Ramos (cell line): ENCODE measurements at regions not wholly inside any gene's neighbourhood (a gene's known extent, or its start where the extent isn't known, plus 50 kb on each side); places are given as distances from the start of the nearest gene placed in this dataset.
"Not testable (repeated sequence)": the region's sequence is repeated elsewhere in the genome, so short reads cannot be mapped to it uniquely, and the experiment has no call there.

Experiments used
- in situ Hi-C: fragments of 300-500 bp; cut with MboI; formaldehyde crosslinking; loops from one replicate; pipeline ENCODE4 v1.14.3; 2022; ENCODE audit warnings: low sequenced_read_pairs; ENCODE audit not compliant: unreplicated experiment

DNA sequence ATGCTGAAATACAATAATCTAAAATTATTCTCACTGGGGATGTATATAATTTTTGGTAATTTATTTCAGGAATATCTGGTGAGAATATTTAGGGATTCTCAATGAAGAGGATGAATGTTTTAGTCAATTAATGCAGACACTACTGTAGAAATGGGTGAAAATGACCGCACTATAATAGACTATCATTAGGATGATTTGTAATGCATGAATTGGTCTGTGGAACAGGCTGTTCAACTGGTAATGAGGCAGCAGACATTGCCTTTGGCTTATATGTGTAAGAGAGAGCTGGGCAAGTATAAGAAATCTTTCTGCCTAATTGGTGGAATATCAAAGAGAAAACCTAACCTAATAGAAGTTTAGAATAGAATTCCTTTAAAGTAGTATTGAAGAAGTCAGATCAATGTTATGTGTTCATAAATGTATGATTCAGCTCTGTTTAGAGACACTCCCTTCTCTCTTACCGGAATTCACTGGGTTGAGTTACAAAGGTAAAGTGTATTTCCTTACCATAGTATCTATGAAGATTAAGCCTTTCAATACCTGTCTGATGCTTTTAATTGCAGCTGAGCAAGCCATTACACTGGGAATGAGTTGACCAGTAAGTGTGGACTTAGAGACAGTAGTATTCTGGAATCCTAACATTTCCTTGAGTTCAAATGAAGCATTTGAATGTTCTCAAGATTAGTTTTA lies 274.5 kb downstream of the S1PR1 start:
- in situ Hi-C loops: loop anchor here (25.0 kb wide), 1 partner anchor 926 kb away; no protein-coding TSS in a partner anchor

GRCh38 chr1:101520302-101520701 lies 283.5 kb downstream of the S1PR1 start:
- in situ Hi-C loops: loop anchor here (25.0 kb wide), 1 partner anchor 917 kb away; no protein-coding TSS in a partner anchor

DNA sequence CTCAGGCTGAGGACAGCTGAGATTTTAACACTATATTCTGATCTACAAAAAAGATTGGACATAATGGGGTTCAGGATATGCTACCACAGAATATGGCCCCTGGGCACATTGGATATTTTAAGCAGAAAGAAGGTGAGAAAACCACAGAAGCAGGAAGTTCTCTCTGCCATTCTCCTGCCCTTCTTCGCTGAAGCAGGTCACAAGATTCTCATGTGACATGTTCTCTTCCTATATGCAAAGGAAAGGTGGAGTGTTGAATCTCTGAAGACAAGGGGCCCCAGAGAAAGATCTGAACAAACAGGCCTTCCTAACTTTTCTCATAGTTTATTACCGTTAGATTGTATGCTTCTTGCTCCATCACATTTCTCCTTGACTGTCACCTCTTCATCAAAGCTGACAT lies 285.7 kb downstream of the S1PR1 start:
- in situ Hi-C loops: loop anchor here (25.0 kb wide), 1 partner anchor 915 kb away; no protein-coding TSS in a partner anchor

GRCh38 chr1:101526813-101527212 lies 290.0 kb downstream of the S1PR1 start:
- in situ Hi-C loops: no loop called here

GRCh38 chr1:101532377-101532776 lies 295.6 kb downstream of the S1PR1 start:
- in situ Hi-C loops: no loop called here

- in situ Hi-C loops: no loop called here
Observed at GRCh38 chr1:101540161-101540560, 303.3 kb downstream of the S1PR1 start.

GRCh38 chr1:101546885-101547284 lies 310.1 kb downstream of the S1PR1 start:
- in situ Hi-C loops: no loop called here

DNA sequence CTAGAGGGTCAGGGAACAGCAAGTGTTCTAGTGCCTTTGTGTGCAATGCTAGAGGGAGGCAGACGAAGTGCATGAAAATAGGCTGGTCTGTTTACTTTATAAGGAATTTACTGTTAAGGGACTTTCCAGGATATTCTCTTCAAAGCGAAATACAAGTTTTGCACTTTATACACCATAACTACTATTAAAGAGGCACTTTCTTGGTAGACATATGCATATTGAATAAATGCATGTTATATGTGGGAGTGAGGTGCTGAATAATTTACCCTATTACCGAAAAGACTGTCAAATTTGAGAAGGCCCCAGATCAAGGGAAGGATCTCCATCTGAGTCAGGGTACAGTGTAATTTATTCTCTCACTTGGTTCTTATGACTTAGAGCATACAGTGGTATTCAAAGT lies 310.5 kb downstream of the S1PR1 start:
- in situ Hi-C loops: no loop called here

GRCh38 chr1:101548376-101548775 lies 311.6 kb downstream of the S1PR1 start:
- in situ Hi-C loops: no loop called here

- in situ Hi-C loops: no loop called here
Observed at GRCh38 chr1:101550581-101550980, 313.8 kb downstream of the S1PR1 start.

DNA sequence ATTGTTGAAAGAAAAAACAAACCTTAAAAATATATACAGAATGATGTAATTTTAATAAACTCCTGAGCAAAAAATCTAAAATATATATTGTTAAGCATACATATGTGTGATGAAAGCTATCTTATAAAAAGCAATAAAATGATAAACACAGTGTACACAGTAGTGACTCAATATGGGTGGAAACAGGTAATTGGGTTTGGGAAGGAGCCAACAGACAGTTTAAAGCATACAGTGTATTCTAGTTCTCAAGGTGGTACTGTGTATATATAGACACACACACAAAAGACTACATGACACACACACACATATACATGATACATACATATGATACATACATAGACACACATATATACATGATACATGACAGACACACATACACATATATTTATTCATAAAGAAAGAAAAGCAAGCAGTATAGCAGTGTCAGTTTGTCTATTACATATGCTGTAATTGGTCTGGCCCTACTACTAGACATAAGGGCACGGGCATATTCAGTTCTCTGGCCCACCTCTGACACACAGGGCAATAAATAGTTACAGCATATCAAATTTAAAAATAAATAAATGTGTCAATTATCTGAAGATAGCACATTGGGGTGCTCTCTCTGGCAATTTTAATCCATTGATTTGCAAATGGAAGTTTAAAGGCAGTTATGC lies 330.2 kb downstream of the S1PR1 start:
- in situ Hi-C loops: no loop called here

- in situ Hi-C loops: no loop called here
Observed at GRCh38 chr1:101567582-101568189, 330.9 kb downstream of the S1PR1 start.

DNA sequence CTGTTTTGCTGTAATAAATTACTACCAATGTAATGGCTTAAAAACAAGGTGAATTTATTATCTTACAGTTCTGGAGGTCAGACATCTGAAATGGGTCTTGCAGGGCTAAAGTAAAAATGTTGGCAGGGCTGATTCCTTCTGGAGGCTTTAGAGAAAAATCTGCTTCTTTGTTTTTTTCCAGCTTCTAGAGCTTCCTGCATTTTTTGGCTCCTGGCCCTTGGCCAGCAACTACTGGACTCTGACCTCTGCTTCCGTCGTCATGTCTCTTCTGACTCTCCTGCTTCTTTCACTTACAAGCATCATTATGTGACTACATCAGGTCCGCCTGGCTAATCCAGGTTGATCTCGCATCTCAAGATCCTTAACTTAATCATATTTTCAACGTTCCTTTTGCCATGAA lies 350.9 kb downstream of the S1PR1 start:
- in situ Hi-C loops: no loop called here

DNA sequence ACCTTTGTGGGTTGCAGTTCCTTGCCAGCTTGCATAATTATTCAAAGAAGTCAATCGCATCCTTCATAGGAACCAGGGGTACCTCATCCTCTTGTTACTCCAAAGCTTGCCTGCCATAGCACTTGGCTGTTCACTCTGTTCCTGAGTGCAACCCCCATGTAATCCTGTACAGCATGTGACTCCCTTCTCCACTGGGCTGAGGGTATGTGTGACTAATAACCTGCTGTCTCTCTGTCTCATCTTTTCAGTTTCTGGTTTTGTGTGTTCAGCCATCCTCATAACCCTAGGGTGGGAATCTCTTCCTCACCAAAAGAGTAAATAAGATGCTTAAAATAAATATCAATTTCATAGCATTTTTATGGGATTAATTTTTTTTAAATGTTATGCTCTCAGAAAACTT lies 351.9 kb downstream of the S1PR1 start:
- in situ Hi-C loops: no loop called here

GRCh38 chr1:101592845-101593244 lies 356.0 kb downstream of the S1PR1 start:
- in situ Hi-C loops: no loop called here

GRCh38 chr1:101595881-101596374 lies 359.1 kb downstream of the S1PR1 start:
- in situ Hi-C loops: no loop called here

DNA sequence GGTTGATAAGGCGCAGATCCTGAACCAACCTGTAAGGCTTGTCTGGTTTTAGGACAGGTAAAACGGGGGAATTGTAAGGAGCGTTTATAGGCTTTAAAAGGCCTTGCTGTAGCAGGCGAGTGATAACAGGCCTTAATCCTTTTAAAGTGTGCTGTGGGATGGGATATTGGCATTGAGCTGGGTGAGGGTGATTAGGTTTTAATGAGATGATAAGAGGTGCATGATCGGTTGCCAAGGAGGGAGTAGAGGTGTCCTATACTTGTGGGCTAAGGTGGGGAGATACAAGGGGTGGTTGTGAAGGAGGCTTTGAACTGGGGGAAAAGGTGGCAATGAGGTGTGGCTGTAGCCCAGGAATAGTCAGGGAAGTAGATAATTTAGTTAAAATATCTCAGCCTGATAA lies 363.8 kb downstream of the S1PR1 start:
- in situ Hi-C loops: not testable (repeated sequence)

- in situ Hi-C loops: no loop called here
Observed at GRCh38 chr1:101603726-101604125, 366.9 kb downstream of the S1PR1 start.

GRCh38 chr1:101605878-101606277 lies 369.1 kb downstream of the S1PR1 start:
- in situ Hi-C loops: no loop called here

GRCh38 chr1:101613546-101613945 lies 376.7 kb downstream of the S1PR1 start:
- in situ Hi-C loops: no loop called here

GRCh38 chr1:101618900-101619299 lies 377.8 kb downstream of the OLFM3 start:
- in situ Hi-C loops: no loop called here
